GM12878 (cell line): ENCODE measurements at regions not wholly inside any gene's neighbourhood (a gene's known extent, or its start where the extent isn't known, plus 50 kb on each side); places are given as distances from the start of the nearest gene placed in this dataset.

Experiments used
- BCL11A ChIP-seq: IDR thresholded peaks from 2 replicates; pipeline ENCODE4 v1.6.1; 2011; ENCODE audit warnings: low read depth, low read length
- GABPA ChIP-seq: IDR thresholded peaks from 2 replicates; pipeline ENCODE4 v1.6.1; 2014; ENCODE audit warnings: antibody characterized with exemption, low read depth, mild to moderate bottlenecking, inconsistent platforms
- IKZF2 ChIP-seq, 2 experiments: fragments of 450-650 bp; IDR thresholded peaks; 2 replicates each; pipeline ENCODE4 v1.6.1; 2017; ENCODE audit warnings: mild to moderate bottlenecking in 2 of 2, moderate library complexity in 2 of 2
- MAX ChIP-seq: IDR thresholded peaks from 2 replicates; pipeline ENCODE4 v1.6.1; 2012; ENCODE audit warnings: low read depth, low read length, improper control_type of control experiment
- NR2C2 ChIP-seq: IDR thresholded peaks from 2 replicates; pipeline ENCODE4 v1.6.1; 2011; ENCODE audit warnings: borderline replicate concordance, low read depth; ENCODE audit not compliant: control insufficient read depth, insufficient read length
- NRF1 ChIP-seq: conservative IDR thresholded peaks from 2 replicates; pipeline ENCODE4 v1.6.1; 2011; ENCODE audit warnings: mild to moderate bottlenecking, low read depth, low read length, improper control_type of control experiment
- POLR2A ChIP-seq: IDR thresholded peaks from 2 replicates; pipeline ENCODE4 v1.6.1; 2011; ENCODE audit warnings: low read depth, mild to moderate bottlenecking, low read length
- POLR2AphosphoS5 ChIP-seq: IDR thresholded peaks from 2 replicates; pipeline ENCODE4 v1.6.1; 2011; ENCODE audit warnings: mild to moderate bottlenecking, low read length, inconsistent platforms
- RAD21 ChIP-seq: IDR thresholded peaks from 2 replicates; pipeline ENCODE4 v1.6.1; 2011; ENCODE audit warnings: mild to moderate bottlenecking, low read depth, low read length, moderate library complexity; ENCODE audit not compliant: insufficient read depth
- SMAD1 ChIP-seq: fragments of 450-650 bp; IDR thresholded peaks from 2 replicates; pipeline ENCODE4 v1.6.1; 2018; ENCODE audit warnings: mild to moderate bottlenecking, low read depth; ENCODE audit not compliant: partially characterized antibody
- SMC3 ChIP-seq: IDR thresholded peaks from 2 replicates; pipeline ENCODE4 v1.6.1; 2011; ENCODE audit warnings: low read length, improper control_type of control experiment, borderline replicate concordance
- TF ChIP-seq, protein P1 (sequence below), 3 experiments: IDR thresholded peaks in 2 of 3; conservative IDR thresholded peaks in 1 of 3; 2 replicates each; pipeline ENCODE4 v1.5.1; 2011; ENCODE audit warnings: low read depth in 3 of 3, low read length in 3 of 3, mild to moderate bottlenecking in 3 of 3, control low read depth in 2 of 3, moderate library complexity in 2 of 3, inconsistent platforms in 1 of 3, mixed read lengths in 1 of 3; ENCODE audit not compliant: control insufficient read depth in 2 of 3, insufficient read depth in 1 of 3; ENCODE audit errors: extremely low read depth in 1 of 3
- TF ChIP-seq, protein P2 (sequence below): IDR thresholded peaks from 2 replicates; pipeline ENCODE4 v1.6.1; 2012; ENCODE audit warnings: low read depth, low read length, improper control_type of control experiment

DNA sequence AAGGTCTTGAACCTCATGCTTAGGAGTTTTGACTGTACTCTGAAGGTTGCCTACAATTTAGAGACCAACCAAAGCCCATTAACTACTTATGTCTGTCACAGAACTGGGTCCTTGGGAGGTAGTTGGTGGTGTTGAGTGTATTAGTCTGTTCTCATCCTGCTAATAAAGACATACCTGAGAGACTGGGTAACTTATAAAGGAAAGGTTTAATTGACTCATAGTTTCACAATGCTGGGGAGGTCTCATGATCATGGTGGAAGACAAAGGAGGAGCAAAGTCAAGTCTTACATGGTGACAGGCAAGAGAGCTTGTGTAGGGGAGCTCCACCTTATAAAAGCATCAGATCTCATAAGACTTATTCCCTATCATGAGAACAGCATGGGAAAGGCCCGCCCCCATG, 319.6 kb upstream of the ZMIZ1 start:
- no peak for TF ChIP-seq NR2C2
- TF ChIP-seq POLR2A, result no peak
- no peak for TF ChIP-seq GABPA
- TF ChIP-seq MAX, result no peak
- TF ChIP-seq IKZF2 (IDR thresholded peaks at IDR 0.05), result no peak
- TF ChIP-seq, protein P1, sequence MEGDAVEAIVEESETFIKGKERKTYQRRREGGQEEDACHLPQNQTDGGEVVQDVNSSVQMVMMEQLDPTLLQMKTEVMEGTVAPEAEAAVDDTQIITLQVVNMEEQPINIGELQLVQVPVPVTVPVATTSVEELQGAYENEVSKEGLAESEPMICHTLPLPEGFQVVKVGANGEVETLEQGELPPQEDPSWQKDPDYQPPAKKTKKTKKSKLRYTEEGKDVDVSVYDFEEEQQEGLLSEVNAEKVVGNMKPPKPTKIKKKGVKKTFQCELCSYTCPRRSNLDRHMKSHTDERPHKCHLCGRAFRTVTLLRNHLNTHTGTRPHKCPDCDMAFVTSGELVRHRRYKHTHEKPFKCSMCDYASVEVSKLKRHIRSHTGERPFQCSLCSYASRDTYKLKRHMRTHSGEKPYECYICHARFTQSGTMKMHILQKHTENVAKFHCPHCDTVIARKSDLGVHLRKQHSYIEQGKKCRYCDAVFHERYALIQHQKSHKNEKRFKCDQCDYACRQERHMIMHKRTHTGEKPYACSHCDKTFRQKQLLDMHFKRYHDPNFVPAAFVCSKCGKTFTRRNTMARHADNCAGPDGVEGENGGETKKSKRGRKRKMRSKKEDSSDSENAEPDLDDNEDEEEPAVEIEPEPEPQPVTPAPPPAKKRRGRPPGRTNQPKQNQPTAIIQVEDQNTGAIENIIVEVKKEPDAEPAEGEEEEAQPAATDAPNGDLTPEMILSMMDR (IDR thresholded peaks at IDR 0.05 in 2 of 3, conservative IDR thresholded peaks at IDR 0.05 in 1 of 3; ENCODE audit: control insufficient read depth in 2 of 3, extremely low read depth in 1 of 3, insufficient read depth in 1 of 3, low read depth in 3 of 3, low read length in 3 of 3), result no peak
- TF ChIP-seq BCL11A, result no peak
- TF ChIP-seq, protein P2, sequence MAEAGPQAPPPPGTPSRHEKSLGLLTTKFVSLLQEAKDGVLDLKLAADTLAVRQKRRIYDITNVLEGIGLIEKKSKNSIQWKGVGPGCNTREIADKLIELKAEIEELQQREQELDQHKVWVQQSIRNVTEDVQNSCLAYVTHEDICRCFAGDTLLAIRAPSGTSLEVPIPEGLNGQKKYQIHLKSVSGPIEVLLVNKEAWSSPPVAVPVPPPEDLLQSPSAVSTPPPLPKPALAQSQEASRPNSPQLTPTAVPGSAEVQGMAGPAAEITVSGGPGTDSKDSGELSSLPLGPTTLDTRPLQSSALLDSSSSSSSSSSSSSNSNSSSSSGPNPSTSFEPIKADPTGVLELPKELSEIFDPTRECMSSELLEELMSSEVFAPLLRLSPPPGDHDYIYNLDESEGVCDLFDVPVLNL, result no peak
- no peak for TF ChIP-seq SMAD1
- no peak for TF ChIP-seq RAD21
- no peak for TF ChIP-seq POLR2AphosphoS5
- TF ChIP-seq SMC3, result no peak
- TF ChIP-seq NRF1, result no peak
